ENCODE measurements at regions not wholly inside any gene's neighbourhood (a gene's known extent, or its start where the extent isn't known, plus 50 kb on each side); places are given as distances from the start of the nearest gene placed in this dataset.
A peak's percentile ranks its signal among the peaks of the same experiment; 100 is the strongest.

DNA sequence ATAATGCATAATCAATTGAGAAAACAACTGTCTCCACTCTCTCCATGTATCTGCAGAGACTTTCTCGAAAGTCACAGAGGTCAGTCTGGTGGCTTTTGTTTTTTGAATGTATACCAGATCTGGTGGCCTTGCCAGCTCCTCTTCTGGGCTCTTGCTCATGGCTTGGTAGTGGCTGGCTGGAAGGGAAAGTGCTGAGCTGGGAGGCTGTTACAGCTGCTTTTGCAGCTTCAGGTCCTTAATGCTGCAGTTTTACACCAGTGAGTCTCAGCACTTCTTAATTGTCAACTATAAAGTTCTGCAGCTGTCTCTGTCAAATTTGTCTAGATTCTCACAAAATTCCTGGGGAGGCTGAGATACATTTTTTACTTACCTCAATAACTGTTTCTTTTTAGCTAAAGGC lies 390.0 kb downstream of the GRXCR1 start:
- no peak overlapping the region for H3K4me3 ChIP-seq (ENCODE audit: low read depth, low read length)
- TF ChIP-seq, protein P1, sequence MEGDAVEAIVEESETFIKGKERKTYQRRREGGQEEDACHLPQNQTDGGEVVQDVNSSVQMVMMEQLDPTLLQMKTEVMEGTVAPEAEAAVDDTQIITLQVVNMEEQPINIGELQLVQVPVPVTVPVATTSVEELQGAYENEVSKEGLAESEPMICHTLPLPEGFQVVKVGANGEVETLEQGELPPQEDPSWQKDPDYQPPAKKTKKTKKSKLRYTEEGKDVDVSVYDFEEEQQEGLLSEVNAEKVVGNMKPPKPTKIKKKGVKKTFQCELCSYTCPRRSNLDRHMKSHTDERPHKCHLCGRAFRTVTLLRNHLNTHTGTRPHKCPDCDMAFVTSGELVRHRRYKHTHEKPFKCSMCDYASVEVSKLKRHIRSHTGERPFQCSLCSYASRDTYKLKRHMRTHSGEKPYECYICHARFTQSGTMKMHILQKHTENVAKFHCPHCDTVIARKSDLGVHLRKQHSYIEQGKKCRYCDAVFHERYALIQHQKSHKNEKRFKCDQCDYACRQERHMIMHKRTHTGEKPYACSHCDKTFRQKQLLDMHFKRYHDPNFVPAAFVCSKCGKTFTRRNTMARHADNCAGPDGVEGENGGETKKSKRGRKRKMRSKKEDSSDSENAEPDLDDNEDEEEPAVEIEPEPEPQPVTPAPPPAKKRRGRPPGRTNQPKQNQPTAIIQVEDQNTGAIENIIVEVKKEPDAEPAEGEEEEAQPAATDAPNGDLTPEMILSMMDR (IDR thresholded peaks at IDR 0.05; ENCODE audit: insufficient read depth, low read length), result no peak
- DNase-seq (ENCODE audit: low read depth), result no peak

DNA sequence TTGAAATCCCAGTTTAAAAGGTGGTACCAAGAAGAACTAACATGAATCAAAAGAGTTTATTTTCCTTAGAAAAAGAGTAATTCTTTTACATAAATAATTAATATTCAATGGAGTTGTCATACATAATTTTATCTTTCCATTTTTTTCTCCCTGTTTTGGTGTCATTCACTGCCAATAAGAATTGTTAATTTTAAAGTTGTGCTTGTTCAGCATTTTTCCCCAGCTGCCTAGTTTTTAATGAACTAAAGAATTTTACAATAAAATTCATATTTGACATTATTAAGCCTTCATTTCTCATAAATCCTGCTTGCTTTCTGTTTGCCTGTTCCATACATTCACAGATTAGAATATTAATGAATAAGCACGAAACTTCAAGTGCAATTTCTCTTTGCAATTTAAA lies 393.6 kb downstream of the GRXCR1 start:
- TF ChIP-seq, protein P1 (IDR thresholded peaks at IDR 0.05; ENCODE audit: insufficient read depth, low read length), result no peak
- no peak overlapping the region for H3K4me3 ChIP-seq (ENCODE audit: low read depth, low read length)
- no peak for DNase-seq (ENCODE audit: low read depth)

DNA sequence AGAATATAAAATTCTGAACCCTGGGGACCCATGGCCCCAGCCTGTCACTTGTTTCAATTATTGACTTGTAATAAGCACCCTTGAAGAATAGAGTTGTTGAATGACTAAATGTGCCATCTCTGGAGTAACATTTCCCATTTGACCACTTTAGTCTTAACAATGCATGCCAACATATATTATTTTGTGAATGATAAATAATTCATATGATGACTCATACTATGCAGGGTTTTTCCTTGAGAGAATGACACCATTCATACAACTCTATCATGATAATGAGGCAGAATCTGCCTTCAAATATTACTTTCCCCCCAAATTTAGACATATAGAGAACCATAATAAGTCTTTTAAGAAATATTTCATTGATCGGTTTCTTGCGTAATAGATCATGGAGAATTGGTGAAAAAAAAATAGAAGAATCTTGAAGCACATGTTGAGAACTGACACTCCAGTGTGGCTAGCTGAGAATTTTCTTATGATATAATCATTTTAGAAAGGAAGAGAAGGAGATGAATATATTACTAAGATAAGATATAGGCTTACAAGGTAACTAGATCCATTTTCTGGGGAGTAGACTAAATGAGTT lies 404.5 kb downstream of the GRXCR1 start:
- H3K4me3 ChIP-seq (ENCODE audit: low read depth, low read length), result no peak overlapping the region
- DNase-seq (ENCODE audit: low read depth), result no peak
- TF ChIP-seq, protein P1 (IDR thresholded peaks at IDR 0.05; ENCODE audit: insufficient read depth, low read length), result no peak

DNA sequence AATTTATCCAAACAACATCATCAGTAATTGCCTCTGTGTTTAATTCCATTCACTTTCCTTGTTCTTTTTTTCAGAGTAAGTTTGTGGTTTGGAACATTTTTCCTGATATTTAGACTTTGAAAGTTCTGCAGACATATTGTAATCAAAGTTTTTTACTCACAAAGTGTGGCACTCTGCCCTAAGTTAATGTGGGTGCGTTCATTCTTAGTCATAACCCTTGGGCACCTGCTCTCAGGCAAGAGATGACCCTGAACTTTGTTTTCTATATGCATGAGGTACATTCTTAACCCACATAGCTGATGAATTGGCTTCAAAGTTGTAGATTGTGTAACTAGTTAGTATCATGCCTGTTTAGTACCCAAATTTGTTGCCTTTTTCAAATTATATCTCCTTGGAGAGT lies 424.3 kb downstream of the GRXCR1 start:
- TF ChIP-seq, protein P1 (IDR thresholded peaks at IDR 0.05; ENCODE audit: insufficient read depth, low read length), result no peak
- peak; percentile 42 for DNase-seq (ENCODE audit: low read depth)
- H3K4me3 ChIP-seq (ENCODE audit: low read depth, low read length), result no peak overlapping the region

DNA sequence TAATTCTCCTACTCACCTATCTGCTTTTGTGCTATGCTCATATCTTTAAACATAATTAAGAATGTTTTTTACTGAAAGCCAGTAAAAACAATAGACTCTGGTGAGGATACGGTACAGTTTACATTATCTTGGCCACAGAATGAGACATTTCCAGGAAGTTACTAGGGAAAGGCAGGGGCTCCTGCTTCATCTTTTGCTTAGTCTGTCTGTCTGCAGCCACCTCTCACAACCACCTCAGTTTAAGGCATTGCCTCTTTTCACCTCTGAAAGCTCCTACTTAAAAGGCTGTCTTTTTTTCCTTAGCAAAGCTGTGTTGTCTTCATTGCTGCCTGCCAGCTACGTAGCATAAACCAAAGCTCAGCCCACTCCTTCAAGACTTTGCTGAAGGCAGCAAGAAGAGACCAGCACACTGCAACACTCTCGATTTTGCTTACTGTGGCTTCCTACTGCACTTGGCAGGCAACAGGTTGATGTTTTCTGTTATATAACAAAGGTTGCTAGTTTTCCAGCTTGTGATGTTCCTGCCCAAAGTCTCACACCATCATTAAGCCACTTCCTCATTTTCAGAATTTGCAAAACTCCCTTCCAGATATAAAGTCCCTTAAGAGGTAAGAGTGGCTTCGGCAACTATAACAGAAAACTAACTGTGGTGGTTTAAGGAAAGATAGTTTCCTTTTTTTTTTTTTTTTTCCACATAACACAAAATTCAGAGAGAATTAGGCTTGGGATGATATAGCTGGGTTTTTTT lies 432.9 kb downstream of the GRXCR1 start:
- TF ChIP-seq, protein P1 (IDR thresholded peaks at IDR 0.05; ENCODE audit: insufficient read depth, low read length), result no peak
- H3K4me3 ChIP-seq (ENCODE audit: low read depth, low read length), result no peak overlapping the region
- peak; percentile 41 for DNase-seq (ENCODE audit: low read depth)

DNA sequence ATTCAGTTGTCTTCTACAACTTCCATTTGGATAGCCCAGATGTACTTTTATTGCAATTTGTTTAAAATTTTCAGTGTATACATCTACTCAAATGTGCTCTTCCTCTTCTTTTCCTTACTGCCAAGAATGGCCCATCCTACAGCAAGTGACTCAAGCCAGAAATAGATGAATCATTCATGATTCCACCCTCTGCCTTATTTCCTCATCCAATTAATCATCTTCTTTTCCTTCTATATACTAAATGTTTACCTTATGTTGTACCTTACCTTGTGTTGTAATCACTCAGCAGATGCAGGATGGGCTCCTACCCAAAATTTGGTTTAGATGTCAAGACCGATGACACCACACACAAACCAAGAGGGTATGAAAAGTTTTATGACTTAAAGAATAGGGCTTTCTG lies 437.8 kb downstream of the GRXCR1 start:
- peak; percentile 70 for DNase-seq (ENCODE audit: low read depth)
- no peak overlapping the region for H3K4me3 ChIP-seq (ENCODE audit: low read depth, low read length)
- TF ChIP-seq, protein P1 (IDR thresholded peaks at IDR 0.05; ENCODE audit: insufficient read depth, low read length), result no peak
